ENCODE measurements at regions not wholly inside any gene's neighbourhood (a gene's known extent, or its start where the extent isn't known, plus 50 kb on each side); places are given as distances from the start of the nearest gene placed in this dataset.

GRCh38 chr3:153657046-153657445 lies 464.1 kb upstream of the ARHGEF26 start:
- no peak for DNase-seq (ENCODE audit: low spot score)

- DNase-seq (ENCODE audit: low spot score): no peak
Observed at GRCh38 chr3:153657461-153657860, 463.7 kb upstream of the ARHGEF26 start.

- no peak for DNase-seq (ENCODE audit: low spot score)
Observed at GRCh38 chr3:153658136-153658535, 463.1 kb upstream of the ARHGEF26 start.

GRCh38 chr3:153666991-153667740 lies 454.0 kb upstream of the ARHGEF26 start:
- DNase-seq (ENCODE audit: low spot score): no peak

- no peak for DNase-seq (ENCODE audit: low spot score)
Observed at GRCh38 chr3:153669527-153669926, 451.7 kb upstream of the ARHGEF26 start.

- DNase-seq (ENCODE audit: low spot score): no peak
Observed at GRCh38 chr3:153670577-153670976, 450.6 kb upstream of the ARHGEF26 start.

GRCh38 chr3:153673853-153674252 lies 447.3 kb upstream of the ARHGEF26 start:
- DNase-seq (ENCODE audit: low spot score): no peak

GRCh38 chr3:153679714-153680113 lies 441.5 kb upstream of the ARHGEF26 start:
- DNase-seq (ENCODE audit: low spot score): no peak

GRCh38 chr3:153680526-153680925 lies 440.7 kb upstream of the ARHGEF26 start:
- DNase-seq (ENCODE audit: low spot score): no peak

GRCh38 chr3:153681057-153681456 lies 440.1 kb upstream of the ARHGEF26 start:
- DNase-seq (ENCODE audit: low spot score): no peak

- DNase-seq (ENCODE audit: low spot score): no peak
Observed at GRCh38 chr3:153688301-153689120, 432.7 kb upstream of the ARHGEF26 start.

- DNase-seq (ENCODE audit: low spot score): no peak
Observed at GRCh38 chr3:153693207-153693606, 428.0 kb upstream of the ARHGEF26 start.

GRCh38 chr3:153702106-153702505 lies 419.1 kb upstream of the ARHGEF26 start:
- no peak for DNase-seq (ENCODE audit: low spot score)

GRCh38 chr3:153704115-153704514 lies 417.1 kb upstream of the ARHGEF26 start:
- no peak for DNase-seq (ENCODE audit: low spot score)

- no peak for DNase-seq (ENCODE audit: low spot score)
Observed at GRCh38 chr3:153706706-153707105, 414.5 kb upstream of the ARHGEF26 start.

GRCh38 chr3:153714016-153714415 lies 407.2 kb upstream of the ARHGEF26 start:
- DNase-seq (ENCODE audit: low spot score): no peak

- DNase-seq (ENCODE audit: low spot score): no peak
Observed at GRCh38 chr3:153714588-153715290, 406.5 kb upstream of the ARHGEF26 start.

- DNase-seq (ENCODE audit: low spot score): no peak
Observed at GRCh38 chr3:153722157-153722556, 399.0 kb upstream of the ARHGEF26 start.

- no peak for DNase-seq (ENCODE audit: low spot score)
Observed at GRCh38 chr3:153731071-153731470, 390.1 kb upstream of the ARHGEF26 start.

GRCh38 chr3:153734777-153735551 lies 386.2 kb upstream of the ARHGEF26 start:
- no peak for DNase-seq (ENCODE audit: low spot score)

- no peak for DNase-seq (ENCODE audit: low spot score)
Observed at GRCh38 chr3:153740109-153740508, 381.1 kb upstream of the ARHGEF26 start.

GRCh38 chr3:153744889-153745288 lies 376.3 kb upstream of the ARHGEF26 start:
- no peak for DNase-seq (ENCODE audit: low spot score)

All from germinal center (tissue), 1 donor.